Stomach smooth muscle (tissue), 2 donors: ENCODE measurements at regions not wholly inside any gene's neighbourhood (a gene's known extent, or its start where the extent isn't known, plus 50 kb on each side); places are given as distances from the start of the nearest gene placed in this dataset.

Experiments
- H3K27ac ChIP-seq: one replicate; pipeline ENCODE4 v1.7.0; 2013; ENCODE audit warnings: mild to moderate bottlenecking, low read length, inconsistent platforms
- H3K27me3 ChIP-seq, 2 donors: one replicate each; pipeline ENCODE4 v1.7.0; 2013; ENCODE audit warnings: low read length in 2 of 2; ENCODE audit not compliant: insufficient read depth in 2 of 2, control insufficient read depth in 1 of 2
- H3K36me3 ChIP-seq, 2 donors: one replicate each; pipeline ENCODE4 v1.7.0; 2013; ENCODE audit warnings: low read length in 2 of 2; ENCODE audit not compliant: control insufficient read depth in 2 of 2, insufficient read depth in 2 of 2
- H3K4me1 ChIP-seq: one replicate; pipeline ENCODE4 v1.7.0; 2013; ENCODE audit warnings: low read length; ENCODE audit not compliant: control insufficient read depth, insufficient read depth
- H3K4me3 ChIP-seq, 2 donors: one replicate each; pipeline ENCODE4 v1.7.0; 2013; ENCODE audit warnings: low read length in 2 of 2
- H3K9ac ChIP-seq, 2 donors: one replicate each; pipeline ENCODE4 v1.7.0; 2013; ENCODE audit warnings: low read length in 2 of 2, mild to moderate bottlenecking in 1 of 2
- H3K9me3 ChIP-seq, 2 donors: one replicate each; pipeline ENCODE4 v1.7.0; 2013; ENCODE audit warnings: low read length in 2 of 2; ENCODE audit not compliant: control insufficient read depth in 2 of 2
- donor health status: healthy.
- donor health status: Pancreatic carcinoma.

GRCh38 chr11:15707194-15707593 lies 592.5 kb downstream of the INSC start:
- Histone ChIP-seq H3K4me3 (no peak overlapping the region), H3K9ac (no peak overlapping the region), H3K27me3 (no peaks in the 10 kb centered on the region), H3K36me3 (no peaks in the 10 kb centered on the region), H3K9me3 (no peaks in the 10 kb centered on the region), H3K4me1 (peaks cover 9% of the 10 kb centered on the region), H3K27ac (no peak overlapping the region)

- Histone ChIP-seq H3K27ac (no peak overlapping the region), H3K27me3 (no peaks in the 10 kb centered on the region), H3K9ac (no peak overlapping the region), H3K4me3 (no peak overlapping the region), H3K9me3 (no peaks in the 10 kb centered on the region), H3K4me1 (peaks cover 9% of the 10 kb centered on the region), H3K36me3 (no peaks in the 10 kb centered on the region)
Observed at GRCh38 chr11:15707971-15708370, 593.2 kb downstream of the INSC start.

GRCh38 chr11:15710580-15711275 lies 596.0 kb downstream of the INSC start:
- no peaks in the 10 kb centered on the region for H3K36me3 ChIP-seq
- H3K27me3 ChIP-seq: no peaks in the 10 kb centered on the region
- no peaks in the 10 kb centered on the region for H3K9me3 ChIP-seq
- no peak overlapping the region for H3K9ac ChIP-seq
- H3K4me1 ChIP-seq: peaks cover 9% of the 10 kb centered on the region
- no peak overlapping the region for H3K27ac ChIP-seq
- H3K4me3 ChIP-seq: no peak overlapping the region

- Histone ChIP-seq H3K27me3 (no peaks in the 10 kb centered on the region), H3K9ac (no peak overlapping the region), H3K27ac (no peak overlapping the region)
Observed at GRCh38 chr11:15711311-15711710, 596.6 kb downstream of the INSC start.

GRCh38 chr11:15714641-15715399 lies 600.1 kb downstream of the INSC start:
- Histone ChIP-seq H3K9ac (no peak overlapping the region), H3K4me1 (no peaks in the 10 kb centered on the region), H3K27me3 (no peaks in the 10 kb centered on the region), H3K9me3 (no peaks in the 10 kb centered on the region), H3K4me3 (no peak overlapping the region), H3K36me3 (no peaks in the 10 kb centered on the region), H3K27ac (no peak overlapping the region)

More at GRCh38 chr11:15711311-15711710, 596.6 kb downstream of the INSC start:
- H3K4me3 ChIP-seq: no peak overlapping the region
- no peaks in the 10 kb centered on the region for H3K9me3 ChIP-seq
- peaks cover 9% of the 10 kb centered on the region for H3K4me1 ChIP-seq
- no peaks in the 10 kb centered on the region for H3K36me3 ChIP-seq

GRCh38 chr11:15716550-15716949 lies 601.8 kb downstream of the INSC start:
- no peak overlapping the region for H3K9ac ChIP-seq
- H3K27me3 ChIP-seq: no peaks in the 10 kb centered on the region
- no peaks in the 10 kb centered on the region for H3K36me3 ChIP-seq
- H3K9me3 ChIP-seq: no peaks in the 10 kb centered on the region
- H3K27ac ChIP-seq: no peak overlapping the region
- no peak overlapping the region for H3K4me3 ChIP-seq
- no peaks in the 10 kb centered on the region for H3K4me1 ChIP-seq

GRCh38 chr11:15720460-15720859 lies 605.7 kb downstream of the INSC start:
- H3K9ac ChIP-seq: no peak overlapping the region
- H3K36me3 ChIP-seq: no peaks in the 10 kb centered on the region
- H3K27ac ChIP-seq: no peak overlapping the region
- H3K27me3 ChIP-seq: no peaks in the 10 kb centered on the region
- no peaks in the 10 kb centered on the region for H3K4me1 ChIP-seq
- H3K9me3 ChIP-seq: no peaks in the 10 kb centered on the region
- H3K4me3 ChIP-seq: no peak overlapping the region

GRCh38 chr11:15723966-15724365 lies 609.2 kb downstream of the INSC start:
- Histone ChIP-seq H3K27me3 (no peaks in the 10 kb centered on the region), H3K9ac (no peak overlapping the region), H3K4me3 (no peak overlapping the region), H3K9me3 (no peaks in the 10 kb centered on the region), H3K27ac (no peak overlapping the region), H3K36me3 (no peaks in the 10 kb centered on the region), H3K4me1 (no peaks in the 10 kb centered on the region)

- no peaks in the 10 kb centered on the region for H3K4me1 ChIP-seq
- H3K27ac ChIP-seq: no peak overlapping the region
- no peaks in the 10 kb centered on the region for H3K9me3 ChIP-seq
- H3K36me3 ChIP-seq: no peaks in the 10 kb centered on the region
- H3K4me3 ChIP-seq: no peak overlapping the region
- H3K27me3 ChIP-seq: no peaks in the 10 kb centered on the region
- H3K9ac ChIP-seq: no peak overlapping the region
Observed at GRCh38 chr11:15724601-15725000, 609.9 kb downstream of the INSC start.

- Histone ChIP-seq H3K27ac (no peak overlapping the region), H3K4me3 (no peak overlapping the region), H3K9me3 (no peaks in the 10 kb centered on the region), H3K27me3 (no peaks in the 10 kb centered on the region), H3K9ac (no peak overlapping the region), H3K4me1 (no peaks in the 10 kb centered on the region), H3K36me3 (no peaks in the 10 kb centered on the region)
Observed at GRCh38 chr11:15725246-15725645, 610.5 kb downstream of the INSC start.

- H3K27me3 ChIP-seq: no peaks in the 10 kb centered on the region
- no peaks in the 10 kb centered on the region for H3K4me1 ChIP-seq
- H3K36me3 ChIP-seq: no peaks in the 10 kb centered on the region
- no peak overlapping the region for H3K4me3 ChIP-seq
- no peaks in the 10 kb centered on the region for H3K9me3 ChIP-seq
- H3K27ac ChIP-seq: no peak overlapping the region
- H3K9ac ChIP-seq: no peak overlapping the region
Observed at GRCh38 chr11:15726221-15726746, 611.6 kb downstream of the INSC start.
